ENCODE measurements at regions not wholly inside any gene's neighbourhood (a gene's known extent, or its start where the extent isn't known, plus 50 kb on each side); places are given as distances from the start of the nearest gene placed in this dataset.
A peak's percentile ranks its signal among the peaks of the same experiment; 100 is the strongest.
"Not testable (repeated sequence)": the region's sequence is repeated elsewhere in the genome, so short reads cannot be mapped to it uniquely, and the experiment has no call there.

DNA sequence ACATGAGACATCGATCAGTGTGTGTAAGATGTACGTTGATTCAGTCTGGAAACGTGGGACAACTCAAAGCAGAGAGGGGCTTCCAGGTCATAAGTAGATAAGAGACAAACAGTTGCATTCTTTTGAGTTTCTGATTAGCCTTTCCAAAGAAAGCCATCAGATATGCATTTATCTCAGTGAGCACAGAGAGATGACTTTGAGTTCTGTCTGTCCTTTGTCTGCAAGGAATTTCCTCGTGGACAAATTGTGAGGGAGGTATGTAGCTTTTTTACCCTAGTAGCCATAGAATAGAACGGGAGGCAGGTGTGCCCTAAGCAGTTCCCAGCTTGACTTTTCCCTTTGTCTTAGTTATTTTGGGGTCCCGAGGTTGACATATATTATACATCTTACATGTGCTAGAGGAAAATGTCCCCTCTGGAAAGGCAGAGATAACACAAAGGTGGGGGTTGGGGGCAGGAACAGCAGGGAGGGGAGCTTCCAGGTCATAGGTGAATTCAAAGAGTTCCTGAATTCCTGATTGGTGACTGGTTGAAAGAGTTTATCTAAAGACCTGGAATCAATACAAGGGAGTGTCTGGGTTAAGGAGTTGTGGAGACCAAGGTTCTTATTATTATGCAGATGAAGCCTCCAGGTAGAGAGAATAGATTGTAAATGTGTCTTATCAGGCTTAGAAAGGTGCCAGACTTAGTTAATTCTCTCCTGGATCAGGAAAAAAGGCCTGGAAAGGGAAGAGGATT, 237.0 kb downstream of the NFATC2 start:
- DNase-seq: no peak

DNA sequence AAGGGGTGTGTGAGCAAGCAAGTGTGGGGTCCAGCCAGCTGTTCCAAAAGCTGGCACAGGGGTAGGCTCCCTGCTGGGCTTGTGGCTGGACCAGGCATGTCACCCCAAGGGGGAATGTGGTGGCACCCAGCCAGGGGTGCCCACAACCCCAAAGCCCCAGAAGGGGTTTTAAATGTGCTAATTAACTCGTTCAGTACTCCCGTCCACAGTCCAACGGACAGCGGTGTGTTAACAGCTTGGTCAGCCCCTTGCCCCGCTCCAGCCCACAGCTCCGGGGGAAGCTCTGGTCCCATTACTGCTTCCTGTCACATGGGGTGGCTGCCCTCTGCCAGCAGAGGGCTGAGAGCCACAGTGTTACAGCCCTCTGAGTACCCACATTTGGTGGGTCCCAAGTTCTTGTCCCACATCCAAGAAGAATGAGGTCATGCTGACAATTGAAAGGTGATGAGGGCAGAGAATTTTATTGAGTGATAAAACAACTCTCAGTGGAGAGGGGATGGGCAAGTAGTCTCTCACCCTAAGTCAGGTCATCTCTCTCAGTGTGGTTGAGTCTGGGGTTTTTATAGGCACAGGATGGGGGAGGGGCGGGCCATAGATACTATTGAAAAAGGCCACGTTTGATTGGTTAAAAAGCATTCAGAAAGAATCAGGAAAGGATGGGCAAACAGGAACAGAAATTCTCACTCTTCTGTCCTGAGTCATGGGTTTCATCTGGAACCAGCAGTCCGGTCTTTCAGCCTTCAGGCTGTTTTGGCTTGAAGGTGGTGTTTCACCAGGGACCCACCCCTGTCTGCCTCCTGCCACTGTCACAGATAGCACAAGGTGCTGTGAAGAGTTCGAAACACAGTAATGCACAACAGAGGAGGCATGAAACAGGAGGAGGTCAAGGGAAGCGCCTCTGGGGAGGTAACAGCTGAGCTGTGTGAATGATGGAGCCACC, 238.5 kb downstream of the NFATC2 start:
- DNase-seq: no peak

- DNase-seq: no peak
These were observed 241.5 kb downstream of the NFATC2 start for GRCh38 chr20:51301026-51301425.

- DNase-seq: no peak
These were observed 242.4 kb downstream of the NFATC2 start for GRCh38 chr20:51300104-51300503.

- no peak for DNase-seq
These were observed 243.1 kb downstream of the NFATC2 start for GRCh38 chr20:51299413-51299812.

DNA sequence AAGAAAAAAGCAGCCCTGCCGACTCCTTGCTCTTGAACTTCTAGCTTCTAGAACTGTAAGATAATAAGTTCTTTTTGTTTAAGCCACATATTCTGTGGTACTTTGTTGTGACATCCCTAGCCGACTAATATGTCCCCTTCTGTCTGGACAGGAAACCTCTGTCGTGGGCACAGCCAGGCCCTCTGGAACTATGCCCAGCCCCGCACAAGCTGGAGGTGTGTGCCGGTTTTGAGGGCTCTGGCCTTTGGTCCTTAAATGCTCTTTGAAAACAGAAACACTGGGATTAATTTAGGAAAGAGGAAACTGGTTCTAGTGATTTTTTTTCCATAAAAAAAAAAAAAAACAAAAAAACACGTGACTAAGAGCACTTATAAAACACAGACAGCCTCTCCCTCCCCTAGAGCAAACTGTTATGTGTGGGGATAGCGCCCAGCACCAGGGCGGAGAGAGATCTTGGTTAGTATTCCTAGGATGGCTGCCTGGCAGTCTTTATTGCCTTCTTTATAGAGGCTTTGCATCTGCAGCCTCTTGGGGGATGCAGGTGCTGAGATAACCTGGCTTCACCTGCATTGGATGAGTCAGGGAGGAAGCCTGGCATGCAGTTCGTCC, 244.3 kb downstream of the NFATC2 start:
- DNase-seq: no peak

DNA sequence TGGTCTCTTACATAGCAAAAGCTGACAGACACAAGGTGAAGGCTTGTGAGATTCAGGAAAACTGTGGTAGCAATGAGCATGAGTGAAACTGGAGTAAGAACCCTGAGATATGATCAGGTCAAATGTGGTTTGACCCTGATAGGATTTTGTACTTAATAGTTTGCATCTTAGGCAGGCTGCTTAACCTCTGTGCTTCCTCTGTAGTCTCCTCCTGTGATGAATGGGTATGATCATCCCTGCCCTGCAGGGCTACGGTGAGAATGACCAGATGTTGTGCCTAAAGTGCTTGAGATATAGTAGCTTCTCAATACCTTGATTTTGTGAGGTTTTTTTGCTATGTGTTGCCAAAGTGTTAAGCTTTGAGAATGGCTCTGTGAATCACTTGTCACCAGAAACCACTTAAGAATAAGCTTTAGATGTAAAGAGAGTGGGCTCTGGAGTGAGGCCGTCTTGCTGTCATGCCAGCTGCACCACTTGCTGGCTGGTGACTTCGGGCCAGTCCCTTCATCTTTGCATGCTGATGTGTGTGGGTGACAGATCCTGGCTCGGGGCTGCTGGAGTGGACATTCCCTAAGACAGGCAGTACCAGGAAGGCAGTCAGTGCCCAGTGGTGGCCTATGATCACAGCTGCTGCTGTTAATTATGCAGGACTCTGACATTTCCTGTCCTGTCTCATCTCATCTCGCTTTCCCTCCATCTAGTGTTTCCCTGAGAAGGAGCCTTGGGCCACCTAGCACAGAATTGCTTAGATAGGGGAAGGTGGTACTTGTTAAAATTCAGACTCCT, 254.7 kb downstream of the NFATC2 start:
- DNase-seq: no peak

DNA sequence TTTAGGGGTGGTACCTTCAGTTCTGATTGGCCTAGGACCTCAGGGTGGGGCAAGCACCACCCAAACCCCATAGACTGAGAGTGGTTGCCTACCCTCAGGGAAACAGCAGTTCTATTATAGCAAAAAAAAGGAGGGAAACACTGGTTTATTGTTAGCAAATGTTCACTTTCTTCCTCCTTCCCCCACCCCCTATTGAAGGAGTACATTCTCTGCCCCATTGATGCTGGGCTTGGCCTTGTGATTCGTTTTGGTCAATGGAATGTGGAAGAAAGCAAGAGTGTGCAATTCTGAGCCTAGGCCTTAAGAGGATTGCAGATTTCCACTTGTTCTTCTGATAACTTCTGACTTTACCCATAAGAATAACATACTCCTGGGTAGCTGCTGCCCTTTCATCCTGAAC, 255.8 kb downstream of the NFATC2 start:
- no peak for DNase-seq

DNA sequence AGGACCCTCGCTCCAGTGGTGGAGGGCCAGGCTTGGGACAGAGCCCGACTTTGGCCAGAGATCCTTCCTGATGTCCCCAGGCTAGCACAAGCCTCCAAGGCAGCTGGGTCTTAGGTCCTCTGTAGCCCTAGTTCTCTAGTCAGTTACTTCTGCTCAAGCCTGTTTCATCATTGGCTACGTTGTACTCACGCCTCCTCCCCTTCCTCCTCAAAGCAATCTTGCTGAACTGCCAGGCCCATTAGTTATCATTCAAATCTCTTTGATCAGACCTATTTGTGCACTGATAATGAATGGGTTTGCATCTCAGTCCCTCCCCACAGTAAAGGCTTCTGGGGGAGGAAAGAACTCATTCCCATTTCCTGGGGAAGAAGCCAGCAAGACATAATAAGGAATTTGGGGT, 256.8 kb downstream of the NFATC2 start:
- no peak for DNase-seq

GRCh38 chr20:51284871-51285270, 257.6 kb downstream of the NFATC2 start:
- DNase-seq: no peak

DNA sequence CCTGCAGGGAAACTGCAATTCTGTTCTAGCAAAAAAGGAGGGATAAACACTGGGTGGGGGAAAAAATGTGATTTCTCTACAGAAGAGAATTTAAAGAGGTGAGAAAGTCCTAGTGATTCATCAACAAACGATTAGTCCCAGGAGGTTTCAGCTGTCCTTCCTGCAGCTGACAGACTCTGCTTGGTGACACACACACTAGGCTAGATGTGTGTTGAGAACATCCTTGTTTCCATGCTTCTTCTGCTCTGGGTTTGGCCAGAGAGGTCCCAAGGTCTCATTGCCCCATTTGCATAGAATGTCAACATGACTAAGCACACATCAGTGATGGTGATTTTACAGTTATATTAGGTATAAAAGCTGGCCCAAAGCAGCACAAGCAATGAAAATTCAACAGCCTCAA, 258.3 kb downstream of the NFATC2 start:
- DNase-seq: no peak

GRCh38 chr20:51281521-51281920, 258.6 kb upstream of the KCNG1 start:
- DNase-seq: no peak

- no peak for DNase-seq
These were observed 257.1 kb upstream of the KCNG1 start for GRCh38 chr20:51280047-51280446.

DNA sequence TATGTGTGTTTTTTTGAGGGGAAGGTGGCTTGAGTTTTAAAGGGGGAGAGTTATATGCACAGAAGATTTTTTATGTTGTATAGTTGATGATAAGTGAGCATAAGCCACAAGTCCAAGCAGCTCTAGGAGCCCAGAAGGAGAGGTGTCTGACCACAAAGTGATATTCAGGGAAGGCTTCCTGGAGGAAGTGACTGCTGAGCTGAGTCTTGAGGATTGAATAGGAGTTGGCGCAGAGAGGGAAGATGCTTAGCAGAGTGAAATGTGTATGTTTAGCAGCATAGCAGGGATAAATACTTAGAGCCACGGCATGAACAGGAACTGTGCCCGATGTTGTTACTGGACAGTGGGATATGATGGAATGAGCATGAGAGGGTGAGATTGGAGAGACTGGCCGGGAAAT, 255.1 kb upstream of the KCNG1 start:
- DNase-seq: no peak

DNA sequence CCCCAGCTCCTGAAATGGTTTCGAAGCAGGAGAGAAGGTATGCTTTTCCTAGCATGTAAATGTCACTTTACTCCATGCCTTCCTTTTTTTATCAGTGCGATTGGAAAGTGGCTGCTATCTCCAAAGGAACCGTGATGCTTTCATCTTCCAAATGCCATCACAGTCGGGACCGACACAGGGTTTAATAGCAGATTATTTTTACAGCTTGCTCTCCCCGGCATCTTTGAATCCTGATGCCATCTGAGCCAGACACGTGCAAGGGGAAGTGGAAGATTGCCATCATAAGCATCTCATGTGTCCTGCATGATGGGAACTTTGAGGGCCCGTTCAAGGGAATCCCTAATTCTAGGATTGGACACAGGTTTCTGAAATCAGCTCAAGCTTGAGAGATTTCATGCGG, 253.4 kb upstream of the KCNG1 start:
- no peak for DNase-seq

GRCh38 chr20:51275826-51276225, 252.9 kb upstream of the KCNG1 start:
- no peak for DNase-seq

- no peak for DNase-seq
These were observed 252.3 kb upstream of the KCNG1 start for GRCh38 chr20:51275181-51275580.

DNA sequence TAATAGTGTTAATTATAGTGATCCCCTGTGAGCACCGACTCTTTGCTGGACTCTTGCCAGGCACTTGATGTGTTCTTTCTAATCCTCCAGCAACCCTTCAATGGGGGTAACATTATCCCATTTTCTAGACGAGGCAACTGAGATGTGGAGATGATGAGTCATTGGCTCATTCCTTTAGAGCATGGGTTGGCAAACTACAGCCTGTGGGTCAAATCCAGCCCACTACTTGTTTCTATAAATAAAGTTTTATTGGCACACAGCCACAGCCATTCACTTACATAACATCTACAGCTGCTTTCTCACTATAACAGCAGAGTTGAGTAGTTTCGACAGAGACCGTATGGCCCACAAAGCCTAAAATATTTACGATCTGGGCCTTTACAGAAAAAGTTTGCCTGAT, 249.5 kb upstream of the KCNG1 start:
- peak; percentile 52 for DNase-seq

DNA sequence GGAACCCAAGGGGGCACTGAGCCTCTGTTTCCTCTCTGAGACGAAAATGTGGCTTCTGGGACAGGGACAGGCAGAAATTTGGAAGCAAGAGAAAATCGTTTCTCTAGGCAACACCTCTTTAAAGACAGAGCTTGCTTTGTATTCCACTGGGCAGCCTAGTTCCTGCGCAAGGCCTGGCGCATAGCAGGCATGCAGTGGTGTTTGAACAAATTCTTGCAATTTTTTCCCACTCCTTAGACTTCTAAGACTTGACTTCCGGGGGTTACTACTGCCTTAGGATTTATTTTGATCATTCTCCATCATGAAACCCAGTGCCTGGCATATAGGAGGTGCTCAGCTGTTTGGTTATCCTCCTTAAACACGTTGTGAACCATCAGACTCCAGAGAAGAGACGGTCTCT, 249.0 kb upstream of the KCNG1 start:
- DNase-seq: no peak

- DNase-seq: not testable (repeated sequence)
These were observed 248.4 kb upstream of the KCNG1 start for GRCh38 chr20:51271289-51271688.

DNA sequence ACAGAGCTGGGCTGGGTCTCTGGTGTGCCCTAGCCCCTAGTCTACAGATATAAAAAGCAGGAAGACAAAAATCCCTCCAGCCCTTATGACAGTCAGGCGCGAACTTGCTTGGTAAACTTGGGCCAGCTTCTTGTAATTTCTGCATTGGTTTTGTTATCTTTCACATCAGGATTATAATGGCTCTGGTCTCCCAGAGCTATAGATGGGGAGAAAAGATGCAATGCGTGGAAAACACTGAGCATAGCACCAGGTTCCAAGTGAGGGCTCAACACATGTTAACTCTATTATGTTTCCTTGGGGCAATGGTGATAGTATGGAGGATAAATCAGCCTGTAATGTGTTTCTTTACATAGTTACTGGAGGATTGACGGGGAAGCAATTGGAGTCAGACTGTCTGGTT, 246.8 kb upstream of the KCNG1 start:
- no peak for DNase-seq

DNA sequence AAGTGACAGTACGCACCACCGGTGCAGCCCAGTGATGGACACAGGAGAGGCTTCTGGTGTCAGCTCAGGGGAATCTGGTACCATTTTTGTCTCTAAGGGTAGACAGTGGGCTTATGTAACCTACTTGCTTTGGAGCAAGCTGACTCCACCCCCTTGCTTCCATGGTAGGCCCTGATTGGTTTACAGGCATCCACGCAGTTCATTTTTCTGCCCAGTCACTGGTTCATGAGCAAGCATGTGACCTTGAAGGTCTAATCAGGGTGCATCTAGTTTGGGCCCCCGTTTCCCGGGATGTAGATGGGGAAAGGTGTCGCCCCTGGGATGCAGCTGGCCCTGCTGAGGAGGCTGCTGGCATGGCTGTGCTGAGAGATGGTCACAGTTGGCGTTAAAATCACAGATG, 244.8 kb upstream of the KCNG1 start:
- DNase-seq: no peak

- DNase-seq: no peak
These were observed 243.4 kb upstream of the KCNG1 start for GRCh38 chr20:51266353-51266752.

Measured in NCI-H82 (cell line).